C1 segment of cervical spinal cord (tissue), 14 donors: ENCODE measurements at regions not wholly inside any gene's neighbourhood (a gene's known extent, or its start where the extent isn't known, plus 50 kb on each side); places are given as distances from the start of the nearest gene placed in this dataset.
A peak's percentile ranks its signal among the peaks of the same experiment; 100 is the strongest.

Experiments used
- DNase-seq, 14 donors: peaks; one replicate each; lab custom pipeline; 2025; lab: John Stamatoyannopoulos, UW

DNA sequence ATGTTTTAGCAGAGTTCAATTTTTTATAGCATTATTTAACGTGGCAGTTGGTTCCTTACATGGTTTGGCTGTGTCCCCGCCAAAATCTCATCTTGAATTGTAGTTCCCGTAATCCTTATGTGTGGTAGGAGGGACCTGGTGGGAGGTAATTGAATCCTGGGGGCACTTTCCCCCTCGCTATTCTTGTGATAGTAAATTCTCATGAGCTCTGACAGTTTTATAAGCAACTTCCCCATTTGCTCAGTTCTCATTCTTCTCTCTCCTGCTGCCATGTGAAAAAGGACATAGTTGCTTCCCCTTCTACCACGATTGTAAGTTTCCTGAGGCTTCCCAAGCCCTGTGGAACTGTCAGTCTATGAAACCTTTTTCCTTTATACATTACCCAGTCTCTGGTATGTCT, 329.5 kb downstream of the GRIA2 start:
- no peak for DNase-seq

- no peak for DNase-seq
Measured at GRCh38 chr4:157527954-157528353, 307.4 kb downstream of the GRIA2 start.

DNA sequence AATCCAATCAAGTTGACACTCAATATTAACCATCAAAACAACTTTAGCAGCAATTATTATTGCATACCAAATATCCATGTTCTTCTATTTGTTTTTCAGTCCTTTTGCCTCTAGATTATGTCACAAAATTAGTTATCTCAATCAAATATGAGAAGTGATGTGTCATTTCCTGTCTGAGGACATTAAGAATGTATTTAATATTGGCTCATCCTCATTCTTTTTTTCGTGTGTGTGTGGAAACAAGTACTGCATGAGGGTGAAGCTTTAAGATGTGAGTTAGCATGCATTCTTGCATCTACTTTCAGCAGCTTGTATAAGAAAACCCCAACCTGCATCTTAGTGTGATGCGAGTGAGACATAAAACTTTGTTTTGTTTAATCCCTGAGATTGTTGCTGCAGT, 301.4 kb downstream of the GRIA2 start:
- no peak for DNase-seq

- DNase-seq, result no peak
Measured at GRCh38 chr4:157514711-157515110, 294.2 kb downstream of the GRIA2 start.

DNA sequence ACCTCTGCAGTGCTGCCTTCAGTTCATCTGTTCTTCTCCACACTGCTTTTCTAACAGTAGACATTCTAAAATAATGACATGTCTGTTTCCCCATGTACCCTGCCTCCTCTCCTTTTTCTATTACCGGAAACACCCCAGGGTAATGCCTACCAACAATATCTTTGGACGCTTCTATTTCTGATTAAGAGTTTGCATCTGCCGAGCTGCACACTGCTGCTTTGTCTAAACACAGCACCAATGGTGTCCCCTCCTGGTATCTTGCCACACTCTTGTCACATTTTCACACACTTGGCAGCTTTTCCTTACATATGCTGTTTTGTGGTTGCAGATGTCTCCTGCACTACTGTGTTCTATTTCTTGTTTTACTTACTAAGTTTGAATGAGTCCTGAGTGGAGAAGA, 288.8 kb downstream of the GRIA2 start:
- DNase-seq, result peak in 1 of 14 donors; percentile 2

GRCh38 chr4:157502656-157503055, 282.1 kb downstream of the GRIA2 start:
- no peak for DNase-seq

- no peak for DNase-seq
Measured at GRCh38 chr4:157459785-157460184, 239.3 kb downstream of the GRIA2 start.

DNA sequence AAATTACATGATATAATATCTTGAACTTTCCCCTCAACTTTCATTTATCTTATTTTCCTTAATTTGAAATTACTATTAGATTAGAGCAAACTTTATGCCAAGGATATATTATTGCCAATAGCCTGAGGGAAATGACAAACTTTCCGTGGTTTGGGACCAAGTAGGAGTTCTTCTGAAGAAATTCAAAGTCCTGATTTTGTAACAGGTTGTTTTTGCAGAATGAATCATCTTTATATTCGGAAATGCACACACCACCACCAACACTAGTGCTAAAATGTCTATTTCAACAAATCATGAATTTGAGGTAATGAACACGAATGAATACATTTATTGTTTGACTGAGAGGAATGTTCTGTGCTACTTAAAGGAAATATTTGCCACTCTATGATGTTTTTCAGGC, 226.7 kb downstream of the GRIA2 start:
- DNase-seq, result no peak

DNA sequence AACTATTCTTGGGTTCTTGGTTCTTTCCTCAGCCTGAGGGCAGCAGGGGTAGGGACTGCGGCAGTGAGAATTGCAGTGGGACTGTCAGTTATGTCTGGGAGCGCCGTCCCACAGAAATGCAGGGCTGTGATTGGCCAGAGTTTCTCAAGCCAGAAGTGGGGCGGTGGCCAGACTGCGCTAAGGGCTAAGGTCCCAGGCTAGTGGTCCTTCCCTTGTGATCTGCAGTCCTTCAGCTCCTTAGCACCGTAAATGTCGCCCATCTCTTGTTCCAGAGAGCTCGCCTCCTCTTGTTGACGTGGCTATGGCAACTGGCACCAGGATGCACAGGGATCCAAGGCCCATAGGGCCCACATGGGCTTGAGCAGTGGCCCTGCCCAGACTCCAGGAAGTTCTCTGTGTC, 223.5 kb downstream of the GRIA2 start:
- DNase-seq, result no peak

DNA sequence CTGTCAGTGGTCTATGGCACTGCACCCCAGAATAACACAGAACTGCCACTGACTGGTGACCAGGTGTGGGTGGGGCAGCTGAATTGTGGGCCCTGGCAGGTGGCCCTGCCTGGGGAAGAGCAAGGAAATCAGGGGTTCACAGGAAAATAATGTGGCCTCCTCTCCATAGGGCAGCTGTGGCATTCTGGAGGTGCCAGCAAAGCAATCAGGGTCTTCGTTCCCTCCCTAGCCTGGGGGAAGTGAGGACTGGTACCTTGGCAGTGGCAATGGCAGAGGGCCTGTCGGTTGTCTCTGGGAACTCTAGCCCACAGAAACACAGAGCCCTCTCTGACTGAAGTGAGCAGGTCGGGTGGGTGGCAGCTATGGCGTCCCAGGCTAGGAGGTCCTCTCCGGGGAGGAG, 223.0 kb downstream of the GRIA2 start:
- DNase-seq, result no peak

- DNase-seq, result no peak
Measured at GRCh38 chr4:157425897-157426296, 205.4 kb downstream of the GRIA2 start.

DNA sequence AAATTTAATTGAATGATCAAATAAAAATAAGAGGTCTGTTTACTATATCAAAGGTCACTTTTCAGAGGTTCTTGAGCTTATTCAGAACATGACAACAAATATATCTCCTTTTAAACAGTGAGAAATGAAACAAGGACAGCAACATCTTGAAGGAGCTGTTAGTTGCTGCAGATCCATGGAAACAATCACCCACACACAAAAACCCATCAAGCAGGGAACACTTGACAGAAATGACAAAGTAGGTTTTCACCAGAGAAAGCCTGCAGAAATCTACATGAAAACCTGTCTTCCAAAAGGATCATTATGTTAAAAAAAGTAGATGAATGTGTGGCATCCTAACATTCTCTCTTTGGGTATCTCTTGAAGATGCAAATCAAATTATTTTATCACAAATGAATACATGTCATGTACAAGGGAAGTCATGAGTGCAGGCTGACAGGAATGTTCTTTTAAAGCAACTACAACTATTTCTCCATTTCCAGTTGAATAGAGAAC, 203.0 kb downstream of the GRIA2 start:
- DNase-seq, result no peak

DNA sequence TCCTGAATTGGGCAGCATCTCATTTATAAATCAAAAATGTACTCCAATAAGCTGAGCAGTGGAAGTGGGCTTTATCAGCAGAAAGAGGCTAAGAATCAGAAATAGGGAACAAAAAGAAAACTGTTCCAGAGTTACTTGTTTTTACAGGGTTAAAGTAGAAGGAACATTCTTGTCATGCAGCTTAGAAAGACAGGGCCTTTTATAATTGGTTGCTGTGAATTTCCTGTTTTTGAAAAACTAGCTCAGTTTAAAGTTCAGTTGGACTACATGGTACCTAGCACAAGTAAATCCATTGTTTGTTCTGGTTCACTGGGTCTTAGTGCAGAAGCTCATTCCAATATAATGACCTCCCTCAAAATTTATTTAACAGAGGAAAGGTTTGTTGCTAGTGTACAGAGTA, 200.8 kb downstream of the GRIA2 start:
- no peak for DNase-seq
